ENCODE measurements at regions not wholly inside any gene's neighbourhood (a gene's known extent, or its start where the extent isn't known, plus 50 kb on each side); places are given as distances from the start of the nearest gene placed in this dataset.

GRCh38 chr14:104474495-104475213 lies 104.9 kb upstream of the C14orf180 start:
- no peak for TF ChIP-seq CTCF (IDR thresholded peaks at IDR 0.05; ENCODE audit: control insufficient read depth, extremely low read depth, insufficient read depth)
- no peak overlapping the region for H3K4me3 ChIP-seq (ENCODE audit: low read depth, low read length)
- no peak for DNase-seq (ENCODE audit: low read depth)

- no peak overlapping the region for H3K4me3 ChIP-seq (ENCODE audit: low read depth, low read length)
- no peak for DNase-seq (ENCODE audit: low read depth)
- no peak for TF ChIP-seq CTCF (IDR thresholded peaks at IDR 0.05; ENCODE audit: control insufficient read depth, extremely low read depth, insufficient read depth)
Measured at GRCh38 chr14:104475256-104475655, 104.3 kb upstream of the C14orf180 start.

- no peak overlapping the region for H3K4me3 ChIP-seq (ENCODE audit: low read depth, low read length)
- TF ChIP-seq CTCF (IDR thresholded peaks at IDR 0.05; ENCODE audit: control insufficient read depth, extremely low read depth, insufficient read depth): no peak
- no peak for DNase-seq (ENCODE audit: low read depth)
Measured at GRCh38 chr14:104475802-104476201, 103.8 kb upstream of the C14orf180 start.

- no peak overlapping the region for H3K4me3 ChIP-seq (ENCODE audit: low read depth, low read length)
- DNase-seq (ENCODE audit: low read depth): no peak
- no peak for TF ChIP-seq CTCF (IDR thresholded peaks at IDR 0.05; ENCODE audit: control insufficient read depth, extremely low read depth, insufficient read depth)
Measured at GRCh38 chr14:104476437-104476836, 103.1 kb upstream of the C14orf180 start.

- no peak for TF ChIP-seq CTCF (IDR thresholded peaks at IDR 0.05; ENCODE audit: control insufficient read depth, extremely low read depth, insufficient read depth)
Measured at GRCh38 chr14:104477117-104477623, 102.4 kb upstream of the C14orf180 start.

GRCh38 chr14:104477666-104478380 lies 101.7 kb upstream of the C14orf180 start:
- no peak for TF ChIP-seq CTCF (IDR thresholded peaks at IDR 0.05; ENCODE audit: control insufficient read depth, extremely low read depth, insufficient read depth)
- H3K4me3 ChIP-seq (ENCODE audit: low read depth, low read length): no peak overlapping the region
- DNase-seq (ENCODE audit: low read depth): no peak

More at GRCh38 chr14:104477117-104477623, 102.4 kb upstream of the C14orf180 start:
- DNase-seq (ENCODE audit: low read depth): no peak
- H3K4me3 ChIP-seq (ENCODE audit: low read depth, low read length): no peak overlapping the region

Data from LNCaP clone FGC (cell line).